ENCODE measurements at regions not wholly inside any gene's neighbourhood (a gene's known extent, or its start where the extent isn't known, plus 50 kb on each side); places are given as distances from the start of the nearest gene placed in this dataset.

- Mint-ChIP-seq H3K27ac (no peak overlapping the region), H3K4me1 (ENCODE audit: unreplicated experiment) (no peaks in the 10 kb centered on the region), H3K4me3 (no peak overlapping the region), H3K36me3 (no peaks in the 10 kb centered on the region), H3K9me3 (peaks cover 7% of the 10 kb centered on the region), H3K27me3 (no peaks in the 10 kb centered on the region)
- TF ChIP-seq CTCF (conservative IDR thresholded peaks at IDR 0.05): no peak
- no peak for DNase-seq (ENCODE audit: extremely low spot score, unreplicated experiment)
These were observed 299.3 kb downstream of the FBXW7 start for GRCh38 chr4:152236519-152237056.

GRCh38 chr4:152235718-152236117 lies 300.2 kb downstream of the FBXW7 start:
- Mint-ChIP-seq H3K4me3 (no peak overlapping the region), H3K4me1 (ENCODE audit: unreplicated experiment) (no peaks in the 10 kb centered on the region), H3K27me3 (no peaks in the 10 kb centered on the region), H3K9me3 (peaks cover 7% of the 10 kb centered on the region), H3K36me3 (no peaks in the 10 kb centered on the region), H3K27ac (no peak overlapping the region)
- no peak for DNase-seq (ENCODE audit: extremely low spot score, unreplicated experiment)
- peak; percentile 35 for TF ChIP-seq CTCF (conservative IDR thresholded peaks at IDR 0.05)

- no peak for DNase-seq (ENCODE audit: extremely low spot score, unreplicated experiment)
- Mint-ChIP-seq H3K36me3 (no peaks in the 10 kb centered on the region), H3K9me3 (peaks cover 7% of the 10 kb centered on the region), H3K27ac (no peak overlapping the region), H3K4me3 (no peak overlapping the region), H3K27me3 (no peaks in the 10 kb centered on the region), H3K4me1 (ENCODE audit: unreplicated experiment) (peaks cover 3% of the 10 kb centered on the region)
- TF ChIP-seq CTCF (conservative IDR thresholded peaks at IDR 0.05): no peak
These were observed 301.3 kb downstream of the FBXW7 start for GRCh38 chr4:152234571-152234970.

- no peaks in the 10 kb centered on the region for H3K9me3 Mint-ChIP-seq
- TF ChIP-seq CTCF (conservative IDR thresholded peaks at IDR 0.05): no peak
- no peak for DNase-seq (ENCODE audit: extremely low spot score, unreplicated experiment)
- H3K27ac Mint-ChIP-seq: no peak overlapping the region
- H3K4me3 Mint-ChIP-seq: no peak overlapping the region
- H3K27me3 Mint-ChIP-seq: no peaks in the 10 kb centered on the region
- H3K36me3 Mint-ChIP-seq: no peaks in the 10 kb centered on the region
- peaks cover 4% of the 10 kb centered on the region for H3K4me1 Mint-ChIP-seq (ENCODE audit: unreplicated experiment)
These were observed 303.6 kb downstream of the FBXW7 start for GRCh38 chr4:152232271-152232670.

- Mint-ChIP-seq H3K27ac (no peak overlapping the region), H3K4me3 (no peak overlapping the region), H3K9me3 (no peaks in the 10 kb centered on the region), H3K27me3 (no peaks in the 10 kb centered on the region), H3K36me3 (no peaks in the 10 kb centered on the region), H3K4me1 (ENCODE audit: unreplicated experiment) (peaks cover 4% of the 10 kb centered on the region)
- TF ChIP-seq CTCF (conservative IDR thresholded peaks at IDR 0.05): no peak
- DNase-seq (ENCODE audit: extremely low spot score, unreplicated experiment): no peak
These were observed 306.1 kb downstream of the FBXW7 start for GRCh38 chr4:152229782-152230289.

- H3K27me3 Mint-ChIP-seq: no peaks in the 10 kb centered on the region
- TF ChIP-seq CTCF (conservative IDR thresholded peaks at IDR 0.05): no peak
- H3K4me3 Mint-ChIP-seq: no peak overlapping the region
- no peak for DNase-seq (ENCODE audit: extremely low spot score, unreplicated experiment)
- no peaks in the 10 kb centered on the region for H3K36me3 Mint-ChIP-seq
- no peak overlapping the region for H3K27ac Mint-ChIP-seq
- no peaks in the 10 kb centered on the region for H3K9me3 Mint-ChIP-seq
- peaks cover 11% of the 10 kb centered on the region for H3K4me1 Mint-ChIP-seq (ENCODE audit: unreplicated experiment)
These were observed 310.2 kb downstream of the FBXW7 start for GRCh38 chr4:152225680-152226079.
